Breast epithelium (tissue), 3 donors: ENCODE measurements at regions not wholly inside any gene's neighbourhood (a gene's known extent, or its start where the extent isn't known, plus 50 kb on each side); places are given as distances from the start of the nearest gene placed in this dataset.

Experiments used
- POLR2AphosphoS5 ChIP-seq, 3 donors: sonication (generic); formaldehyde crosslinking; IDR thresholded peaks; one replicate each; pipeline ENCODE4 v1.6.1; 2017; ENCODE audit warnings: antibody characterized with exemption in 3 of 3
- TF ChIP-seq, protein P1 (sequence below), 3 donors: fragments of 450-650 bp; IDR thresholded peaks; one replicate each; pipeline ENCODE4 v1.5.1; 2016 to 2017; ENCODE audit warnings: antibody characterized with exemption in 3 of 3, mild to moderate bottlenecking in 3 of 3, moderate library complexity in 3 of 3

DNA sequence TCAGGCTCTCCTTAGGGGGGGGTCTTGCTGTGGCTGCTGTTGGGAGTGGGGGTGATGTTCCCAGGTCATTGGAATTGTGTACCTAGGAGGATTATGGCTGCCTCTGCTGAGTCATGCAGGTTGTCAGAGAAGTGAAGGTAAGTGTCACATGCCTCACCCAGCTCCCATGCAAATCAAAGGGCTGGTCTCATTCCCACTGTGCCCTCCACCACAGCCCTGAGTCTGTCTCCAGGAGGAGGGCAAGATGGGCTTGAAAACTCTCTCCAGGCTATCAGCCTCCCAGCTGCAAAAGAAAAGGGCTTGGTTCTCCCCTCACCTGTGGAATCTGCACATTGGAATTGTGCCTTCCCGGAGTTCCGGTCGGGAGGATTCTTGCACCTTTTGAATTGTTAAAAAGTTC, 580.5 kb downstream of the NSUN3 start:
- TF ChIP-seq, protein P1, sequence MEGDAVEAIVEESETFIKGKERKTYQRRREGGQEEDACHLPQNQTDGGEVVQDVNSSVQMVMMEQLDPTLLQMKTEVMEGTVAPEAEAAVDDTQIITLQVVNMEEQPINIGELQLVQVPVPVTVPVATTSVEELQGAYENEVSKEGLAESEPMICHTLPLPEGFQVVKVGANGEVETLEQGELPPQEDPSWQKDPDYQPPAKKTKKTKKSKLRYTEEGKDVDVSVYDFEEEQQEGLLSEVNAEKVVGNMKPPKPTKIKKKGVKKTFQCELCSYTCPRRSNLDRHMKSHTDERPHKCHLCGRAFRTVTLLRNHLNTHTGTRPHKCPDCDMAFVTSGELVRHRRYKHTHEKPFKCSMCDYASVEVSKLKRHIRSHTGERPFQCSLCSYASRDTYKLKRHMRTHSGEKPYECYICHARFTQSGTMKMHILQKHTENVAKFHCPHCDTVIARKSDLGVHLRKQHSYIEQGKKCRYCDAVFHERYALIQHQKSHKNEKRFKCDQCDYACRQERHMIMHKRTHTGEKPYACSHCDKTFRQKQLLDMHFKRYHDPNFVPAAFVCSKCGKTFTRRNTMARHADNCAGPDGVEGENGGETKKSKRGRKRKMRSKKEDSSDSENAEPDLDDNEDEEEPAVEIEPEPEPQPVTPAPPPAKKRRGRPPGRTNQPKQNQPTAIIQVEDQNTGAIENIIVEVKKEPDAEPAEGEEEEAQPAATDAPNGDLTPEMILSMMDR (IDR thresholded peaks at IDR 0.05) = no peak
- no peak for TF ChIP-seq POLR2AphosphoS5 (IDR thresholded peaks at IDR 0.05)
